AG04450 (cell line): ENCODE measurements at regions not wholly inside any gene's neighbourhood (a gene's known extent, or its start where the extent isn't known, plus 50 kb on each side); places are given as distances from the start of the nearest gene placed in this dataset.

Source experiments
- CTCF ChIA-PET: fragments of 300-600, 350-600 bp; formaldehyde crosslinking; extraction: SDS; loops from one replicate; lab custom pipeline; 2022; ENCODE audit warnings: antibody characterized with exemption, inconsistent platforms; lab: Charles Lee
- POLR2A ChIA-PET: fragments of 350-600 bp; formaldehyde crosslinking; extraction: SDS; loops from one replicate; lab custom pipeline; 2021; ENCODE audit warnings: antibody characterized with exemption, inconsistent platforms; lab: Yijun Ruan, JAX
- DNase-seq: peaks from one replicate; pipeline ENCODE4 v3.0.0-alpha.2; 2011; ENCODE audit warnings: low read depth, low spot score
- H3K27ac ChIP-seq: one replicate; pipeline ENCODE4 v1.5.1; 2012; ENCODE audit warnings: low read depth, low read length, control low read depth
- H3K27me3 ChIP-seq: one replicate; pipeline ENCODE4 v1.6.0; 2012; ENCODE audit warnings: low read length; ENCODE audit not compliant: control insufficient read depth, insufficient read depth
- H3K4me3 ChIP-seq: 2 replicates; pipeline ENCODE4 v1.5.1; 2011; ENCODE audit warnings: mild to moderate bottlenecking, low read depth, low read length, control low read depth
- H3K9me3 ChIP-seq: 2 replicates; pipeline ENCODE4 v1.5.1; 2012; ENCODE audit warnings: low read length; ENCODE audit not compliant: control insufficient read depth, insufficient read depth
- TF ChIP-seq, protein P1 (sequence below): IDR thresholded peaks from 2 replicates; pipeline ENCODE4 v1.5.1; 2011; ENCODE audit warnings: low read depth, low read length, control low read depth, inconsistent platforms

DNA sequence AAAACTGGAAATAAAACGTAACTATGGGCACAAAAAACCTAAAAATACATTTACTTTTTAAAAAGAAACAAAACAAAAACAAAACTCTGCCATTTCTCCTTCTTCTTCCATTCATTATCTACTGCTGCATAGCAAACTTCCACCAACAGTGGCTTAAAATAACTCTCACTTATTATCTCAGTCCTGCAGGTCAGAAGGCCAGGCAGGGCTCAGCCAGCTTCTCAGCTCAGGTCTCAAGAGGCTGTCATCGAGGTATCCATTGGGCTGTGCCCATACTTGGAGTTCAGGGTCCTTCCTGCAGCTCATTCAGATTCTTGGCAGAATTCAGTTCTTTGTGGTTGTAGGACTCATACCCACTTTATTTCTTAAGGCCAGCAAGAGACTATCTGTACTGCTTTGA lies 352.7 kb upstream of the PLD5 start:
- TF ChIP-seq, protein P1, sequence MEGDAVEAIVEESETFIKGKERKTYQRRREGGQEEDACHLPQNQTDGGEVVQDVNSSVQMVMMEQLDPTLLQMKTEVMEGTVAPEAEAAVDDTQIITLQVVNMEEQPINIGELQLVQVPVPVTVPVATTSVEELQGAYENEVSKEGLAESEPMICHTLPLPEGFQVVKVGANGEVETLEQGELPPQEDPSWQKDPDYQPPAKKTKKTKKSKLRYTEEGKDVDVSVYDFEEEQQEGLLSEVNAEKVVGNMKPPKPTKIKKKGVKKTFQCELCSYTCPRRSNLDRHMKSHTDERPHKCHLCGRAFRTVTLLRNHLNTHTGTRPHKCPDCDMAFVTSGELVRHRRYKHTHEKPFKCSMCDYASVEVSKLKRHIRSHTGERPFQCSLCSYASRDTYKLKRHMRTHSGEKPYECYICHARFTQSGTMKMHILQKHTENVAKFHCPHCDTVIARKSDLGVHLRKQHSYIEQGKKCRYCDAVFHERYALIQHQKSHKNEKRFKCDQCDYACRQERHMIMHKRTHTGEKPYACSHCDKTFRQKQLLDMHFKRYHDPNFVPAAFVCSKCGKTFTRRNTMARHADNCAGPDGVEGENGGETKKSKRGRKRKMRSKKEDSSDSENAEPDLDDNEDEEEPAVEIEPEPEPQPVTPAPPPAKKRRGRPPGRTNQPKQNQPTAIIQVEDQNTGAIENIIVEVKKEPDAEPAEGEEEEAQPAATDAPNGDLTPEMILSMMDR = no peak
- H3K27me3 ChIP-seq = no peaks in the 10 kb centered on the region
- no peak overlapping the region for H3K4me3 ChIP-seq
- POLR2A ChIA-PET = no interaction called here
- H3K27ac ChIP-seq = no peak overlapping the region
- CTCF ChIA-PET = no interaction called here
- no peak for DNase-seq
- H3K9me3 ChIP-seq = peaks cover 13% of the 10 kb centered on the region

DNA sequence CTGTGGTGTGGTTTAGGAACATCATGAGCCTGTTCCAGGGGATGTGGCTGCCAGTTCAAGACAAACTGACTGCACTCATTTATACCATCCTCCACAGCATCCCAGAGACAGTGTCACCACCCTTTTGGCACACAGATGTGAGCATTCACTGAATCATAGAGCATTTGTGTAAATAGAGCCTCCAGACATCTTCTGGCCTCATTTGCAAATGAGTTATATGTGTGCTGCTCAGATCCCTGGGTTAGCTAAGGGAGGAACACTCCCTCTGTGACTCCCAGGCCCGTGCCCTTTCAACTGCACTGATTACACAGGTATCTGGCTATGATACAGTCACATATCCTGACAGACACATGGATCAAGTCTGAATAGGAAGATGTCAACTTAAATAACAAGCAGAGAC lies 351.5 kb upstream of the PLD5 start:
- no peak overlapping the region for H3K4me3 ChIP-seq
- H3K9me3 ChIP-seq = peaks cover 13% of the 10 kb centered on the region
- no peaks in the 10 kb centered on the region for H3K27me3 ChIP-seq
- no peak for DNase-seq
- CTCF ChIA-PET = no interaction called here
- TF ChIP-seq, protein P1 = no peak
- POLR2A ChIA-PET = no interaction called here
- H3K27ac ChIP-seq = no peak overlapping the region

DNA sequence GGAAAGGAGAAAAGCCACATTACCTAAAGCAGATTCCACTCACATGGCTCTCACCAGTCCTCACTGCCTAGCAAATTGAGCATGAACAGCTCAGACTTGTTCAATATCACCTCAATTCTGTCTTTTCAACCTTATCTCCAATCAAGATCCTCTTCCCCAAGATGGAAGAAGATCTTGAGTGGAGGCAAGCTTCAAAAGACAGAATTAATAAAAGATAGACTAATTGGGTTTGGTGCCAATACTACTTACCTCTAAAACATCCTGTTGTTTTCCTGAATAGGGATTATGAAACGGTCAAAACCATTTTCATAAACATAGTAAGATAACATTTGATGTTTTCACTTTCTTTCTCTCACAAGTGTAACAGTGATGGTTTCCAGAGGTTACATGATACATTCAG lies 349.2 kb upstream of the PLD5 start:
- Histone ChIP-seq H3K27ac (no peak overlapping the region), H3K9me3 (peaks cover 30% of the 10 kb centered on the region), H3K27me3 (no peaks in the 10 kb centered on the region), H3K4me3 (no peak overlapping the region)
- DNase-seq = no peak
- ChIA-PET POLR2A (no interaction called here), CTCF (no interaction called here)
- TF ChIP-seq, protein P1 = no peak

DNA sequence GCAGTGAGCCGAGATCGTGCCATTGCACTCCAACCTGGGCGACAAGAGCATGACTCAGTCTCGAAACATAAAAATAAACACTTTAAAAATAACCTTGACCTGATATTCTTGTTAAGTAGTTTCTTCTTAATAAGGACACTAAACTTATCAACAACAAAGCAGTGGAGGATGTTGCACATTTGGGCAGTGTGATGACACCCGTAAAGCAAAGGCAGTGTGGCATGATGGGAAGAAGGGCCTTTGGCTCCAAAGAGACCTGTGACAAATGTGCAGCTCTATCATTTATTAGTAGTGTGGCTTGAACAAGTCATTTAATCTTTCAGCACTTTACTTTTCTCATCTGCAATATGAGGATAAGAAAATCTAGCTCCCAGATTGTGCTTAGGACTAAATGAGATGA lies 348.0 kb upstream of the PLD5 start:
- POLR2A ChIA-PET = no interaction called here
- CTCF ChIA-PET = no interaction called here
- no peak for DNase-seq
- H3K27me3 ChIP-seq = no peaks in the 10 kb centered on the region
- H3K9me3 ChIP-seq = peaks cover 31% of the 10 kb centered on the region
- no peak overlapping the region for H3K27ac ChIP-seq
- TF ChIP-seq, protein P1 = no peak
- H3K4me3 ChIP-seq = no peak overlapping the region

DNA sequence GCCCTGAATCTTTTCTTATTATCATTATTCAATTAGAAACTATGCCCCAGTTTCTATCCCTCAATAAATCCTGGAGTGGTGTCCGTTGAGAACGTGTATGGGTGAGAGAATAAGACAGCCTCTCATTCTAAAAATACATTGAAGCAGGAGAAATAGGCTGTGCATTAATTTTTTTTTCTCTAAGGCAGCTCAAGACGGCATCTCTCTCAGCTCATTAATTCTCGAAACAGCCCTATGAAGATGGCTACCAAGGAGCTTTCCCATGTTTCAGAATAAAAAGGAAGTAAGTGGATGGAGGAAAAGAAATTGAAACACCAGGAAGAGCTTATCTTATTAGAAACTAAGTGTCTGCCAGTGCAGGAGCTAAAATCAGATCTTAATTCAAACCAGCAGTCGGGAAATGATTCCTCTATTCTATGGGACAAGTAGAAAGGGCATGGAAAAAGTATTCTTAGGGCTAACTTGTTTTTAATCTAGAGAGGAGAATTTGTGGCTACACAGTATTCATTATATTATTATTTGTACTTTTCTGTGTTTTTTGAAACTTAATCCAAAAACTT lies 347.1 kb upstream of the PLD5 start:
- no peak overlapping the region for H3K27ac ChIP-seq
- POLR2A ChIA-PET = no interaction called here
- no peak for DNase-seq
- no peaks in the 10 kb centered on the region for H3K27me3 ChIP-seq
- TF ChIP-seq, protein P1 = no peak
- no peak overlapping the region for H3K4me3 ChIP-seq
- peaks cover 28% of the 10 kb centered on the region for H3K9me3 ChIP-seq
- CTCF ChIA-PET = no interaction called here
